Vagina (tissue), 2 donors: ENCODE measurements at regions not wholly inside any gene's neighbourhood (a gene's known extent, or its start where the extent isn't known, plus 50 kb on each side); places are given as distances from the start of the nearest gene placed in this dataset.

Experiments
- POLR2A ChIP-seq, 2 donors: fragments of 450-650 bp; IDR thresholded peaks; one replicate each; pipeline ENCODE4 v1.6.1; 2017; ENCODE audit warnings: antibody characterized with exemption in 2 of 2, mild to moderate bottlenecking in 2 of 2, moderate library complexity in 2 of 2
- POLR2AphosphoS5 ChIP-seq, 2 donors: sonication (generic); formaldehyde crosslinking; IDR thresholded peaks; one replicate each; pipeline ENCODE4 v1.9.0; 2017; ENCODE audit warnings: antibody characterized with exemption in 2 of 2, mild to moderate bottlenecking in 2 of 2, low read depth in 1 of 2; ENCODE audit not compliant: insufficient read depth in 1 of 2
- TF ChIP-seq, protein P1 (sequence below), 3 experiments: fragments of 450-650 bp in 2 of 3; fragments of 200-600 bp in 1 of 3; sonication (generic) in 1 of 3; IDR thresholded peaks; one replicate each; pipeline ENCODE4 v1.5.1; 2017 to 2019; ENCODE audit warnings: antibody characterized with exemption in 3 of 3, mild to moderate bottlenecking in 2 of 3, moderate library complexity in 2 of 3

DNA sequence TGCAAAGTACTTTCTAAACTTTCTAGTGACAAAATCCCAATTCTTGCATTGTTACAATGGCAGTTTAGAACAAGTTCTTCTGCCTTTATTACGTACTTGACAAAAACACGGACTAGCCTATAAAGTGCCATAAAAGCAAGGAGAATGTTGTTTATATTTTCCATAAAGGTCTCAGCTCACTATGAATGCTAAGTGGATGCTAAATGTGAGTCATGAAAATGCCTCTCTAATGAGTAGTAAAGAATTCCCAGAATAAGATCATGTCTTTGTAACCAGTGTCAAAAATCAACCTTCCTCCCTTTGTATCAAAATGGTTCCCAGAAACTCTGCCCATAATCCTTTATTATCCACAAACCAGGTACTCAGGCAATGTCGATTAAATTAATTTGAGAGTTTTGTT is 539.8 kb upstream of the SLIT2 start:
- TF ChIP-seq, protein P1, sequence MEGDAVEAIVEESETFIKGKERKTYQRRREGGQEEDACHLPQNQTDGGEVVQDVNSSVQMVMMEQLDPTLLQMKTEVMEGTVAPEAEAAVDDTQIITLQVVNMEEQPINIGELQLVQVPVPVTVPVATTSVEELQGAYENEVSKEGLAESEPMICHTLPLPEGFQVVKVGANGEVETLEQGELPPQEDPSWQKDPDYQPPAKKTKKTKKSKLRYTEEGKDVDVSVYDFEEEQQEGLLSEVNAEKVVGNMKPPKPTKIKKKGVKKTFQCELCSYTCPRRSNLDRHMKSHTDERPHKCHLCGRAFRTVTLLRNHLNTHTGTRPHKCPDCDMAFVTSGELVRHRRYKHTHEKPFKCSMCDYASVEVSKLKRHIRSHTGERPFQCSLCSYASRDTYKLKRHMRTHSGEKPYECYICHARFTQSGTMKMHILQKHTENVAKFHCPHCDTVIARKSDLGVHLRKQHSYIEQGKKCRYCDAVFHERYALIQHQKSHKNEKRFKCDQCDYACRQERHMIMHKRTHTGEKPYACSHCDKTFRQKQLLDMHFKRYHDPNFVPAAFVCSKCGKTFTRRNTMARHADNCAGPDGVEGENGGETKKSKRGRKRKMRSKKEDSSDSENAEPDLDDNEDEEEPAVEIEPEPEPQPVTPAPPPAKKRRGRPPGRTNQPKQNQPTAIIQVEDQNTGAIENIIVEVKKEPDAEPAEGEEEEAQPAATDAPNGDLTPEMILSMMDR (IDR thresholded peaks at IDR 0.05), result no peak
- TF ChIP-seq POLR2AphosphoS5 (IDR thresholded peaks at IDR 0.05; ENCODE audit: insufficient read depth in 1 of 2, low read depth in 1 of 2), result no peak
- no peak for TF ChIP-seq POLR2A (IDR thresholded peaks at IDR 0.05)
